Karpas-422 (cell line): ENCODE measurements at regions not wholly inside any gene's neighbourhood (a gene's known extent, or its start where the extent isn't known, plus 50 kb on each side); places are given as distances from the start of the nearest gene placed in this dataset.
"Not testable (repeated sequence)": the region's sequence is repeated elsewhere in the genome, so short reads cannot be mapped to it uniquely, and the experiment has no call there.

Experiments
- DNase-seq: peaks from one replicate; pipeline ENCODE4 v3.0.0-alpha.2; 2015
- H2AFZ ChIP-seq: fragments of 200-600 bp; sonication (generic); 2 replicates; pipeline ENCODE4 v1.6.1; 2014; ENCODE audit warnings: antibody characterized with exemption, low read length, mixed read lengths
- H3K27ac ChIP-seq: fragments of 200-600 bp; sonication (generic); 2 replicates; pipeline ENCODE4 v1.5.1; 2014; ENCODE audit warnings: mild to moderate bottlenecking, low read length, moderate library complexity
- H3K27me3 ChIP-seq: fragments of 200-600 bp; sonication (generic); 2 replicates; pipeline ENCODE4 v1.6.1; 2014; ENCODE audit warnings: low read length, mixed read lengths
- H3K36me3 ChIP-seq: fragments of 200-600 bp; sonication (generic); 2 replicates; pipeline ENCODE4 v1.6.1; 2014; ENCODE audit warnings: low read length, mixed read lengths; ENCODE audit not compliant: insufficient read depth
- H3K4me1 ChIP-seq: fragments of 200-600 bp; sonication (generic); 2 replicates; pipeline ENCODE4 v1.6.1; 2014; ENCODE audit warnings: mild to moderate bottlenecking, low read length, mixed read lengths
- H3K4me2 ChIP-seq: fragments of 200-600 bp; sonication (generic); 2 replicates; pipeline ENCODE4 v1.6.1; 2014; ENCODE audit warnings: low read length, low read depth, mild to moderate bottlenecking; ENCODE audit not compliant: poor library complexity, severe bottlenecking
- H3K4me3 ChIP-seq: fragments of 200-600 bp; sonication (generic); 2 replicates; pipeline ENCODE4 v1.5.1; 2014; ENCODE audit warnings: mild to moderate bottlenecking, antibody characterized with exemption, low read length, mixed read lengths
- H3K79me2 ChIP-seq: fragments of 200-600 bp; sonication (generic); 2 replicates; pipeline ENCODE4 v1.6.1; 2014; ENCODE audit warnings: mild to moderate bottlenecking, low read length, mixed read lengths
- H3K9ac ChIP-seq: fragments of 200-600 bp; sonication (generic); 2 replicates; pipeline ENCODE4 v1.6.0; 2014; ENCODE audit warnings: low read length
- H3K9me2 ChIP-seq: fragments of 200-600 bp; sonication (generic), shearing (Covaris generic); replicated peaks from 2 replicates; pipeline ENCODE4 v1.6.0; 2014; ENCODE audit warnings: mild to moderate bottlenecking, low read length, moderate library complexity; ENCODE audit not compliant: insufficient read depth
- H3K9me3 ChIP-seq: fragments of 300-700, 200-600 bp; sonication (generic); 2 replicates; pipeline ENCODE4 v1.6.1; 2014; ENCODE audit warnings: low read length, mixed read lengths
- H4K20me1 ChIP-seq: fragments of 200-600 bp; sonication (generic); 2 replicates; pipeline ENCODE4 v1.6.1; 2014; ENCODE audit warnings: mild to moderate bottlenecking, antibody characterized with exemption, low read length, low read depth; ENCODE audit not compliant: insufficient read depth

GRCh38 chr2:161063946-161064306 lies 96.3 kb upstream of the TANK start:
- Histone ChIP-seq H2AFZ (peak overlapping the region; percentile 64), H3K27ac (peak overlapping the region; percentile 40; the same call in 1 of the 2 replicates), H4K20me1 (no peaks in the 10 kb centered on the region), H3K4me1 (peaks cover 31% of the 10 kb centered on the region), H3K36me3 (no peaks in the 10 kb centered on the region), H3K4me2 (peak overlapping the region; percentile 39), H3K27me3 (no peaks in the 10 kb centered on the region), H3K4me3 (no peak overlapping the region), H3K79me2 (no peaks in the 10 kb centered on the region), H3K9ac (peak overlapping the region; percentile 11; the same call in 1 of the 2 replicates), H3K9me3 (no peaks in the 10 kb centered on the region), H3K9me2 (no peaks in the 10 kb centered on the region)
- no peak for DNase-seq

- Histone ChIP-seq H3K4me3 (no peak overlapping the region), H3K27me3 (no peaks in the 10 kb centered on the region), H3K36me3 (no peaks in the 10 kb centered on the region), H3K9ac (no peak overlapping the region), H3K4me1 (peaks cover 27% of the 10 kb centered on the region), H4K20me1 (no peaks in the 10 kb centered on the region), H3K27ac (no peak overlapping the region), H3K79me2 (no peaks in the 10 kb centered on the region), H3K9me2 (no peaks in the 10 kb centered on the region), H2AFZ (no peak overlapping the region), H3K9me3 (no peaks in the 10 kb centered on the region), H3K4me2 (no peak overlapping the region)
- no peak for DNase-seq
These were observed 92.3 kb upstream of the TANK start for GRCh38 chr2:161067846-161068350.

- Histone ChIP-seq H3K9ac (no peak overlapping the region), H4K20me1 (no peaks in the 10 kb centered on the region), H3K4me1 (peaks cover 20% of the 10 kb centered on the region), H3K36me3 (no peaks in the 10 kb centered on the region), H3K79me2 (no peaks in the 10 kb centered on the region), H3K4me2 (peak overlapping the region; percentile 23), H3K27ac (no peak overlapping the region), H3K9me2 (no peaks in the 10 kb centered on the region), H3K9me3 (no peaks in the 10 kb centered on the region), H2AFZ (0 out of 2 replicates have a peak overlapping the region, but pooled peaks have one; percentile 25), H3K4me3 (no peak overlapping the region), H3K27me3 (no peaks in the 10 kb centered on the region)
- DNase-seq: no peak
These were observed 91.6 kb upstream of the TANK start for GRCh38 chr2:161068670-161069069.

GRCh38 chr2:161070693-161071479 lies 89.3 kb upstream of the TANK start:
- Histone ChIP-seq H3K9ac (no peak overlapping the region), H3K4me1 (peaks cover 13% of the 10 kb centered on the region), H3K4me2 (no peak overlapping the region), H3K9me3 (no peaks in the 10 kb centered on the region), H3K9me2 (no peaks in the 10 kb centered on the region), H2AFZ (peak overlapping the region; percentile 6; the same call in 1 of the 2 replicates), H3K4me3 (no peak overlapping the region), H3K27ac (no peak overlapping the region), H3K27me3 (no peaks in the 10 kb centered on the region), H4K20me1 (no peaks in the 10 kb centered on the region), H3K36me3 (no peaks in the 10 kb centered on the region), H3K79me2 (no peaks in the 10 kb centered on the region)
- no peak for DNase-seq

- H3K27me3 ChIP-seq, H3K9ac ChIP-seq, H3K79me2 ChIP-seq, H3K9me3 ChIP-seq, H3K4me2 ChIP-seq, H3K9me2 ChIP-seq, H3K36me3 ChIP-seq, H3K27ac ChIP-seq, H2AFZ ChIP-seq, DNase-seq, H4K20me1 ChIP-seq, H3K4me3 ChIP-seq: not testable (repeated sequence)
- peaks cover 13% of the 10 kb centered on the region for H3K4me1 ChIP-seq
These were observed 87.8 kb upstream of the TANK start for GRCh38 chr2:161072436-161072835.

GRCh38 chr2:161075701-161076100 lies 84.5 kb upstream of the TANK start:
- no peak overlapping the region for H3K4me2 ChIP-seq
- H3K9me2 ChIP-seq: 0 out of 2 replicates have a peak, but pooled peaks cover 6% of the 10 kb centered on the region
- H3K9me3 ChIP-seq: no peaks in the 10 kb centered on the region
- H3K9ac ChIP-seq: no peak overlapping the region
- no peaks in the 10 kb centered on the region for H3K36me3 ChIP-seq
- no peaks in the 10 kb centered on the region for H3K79me2 ChIP-seq
- no peak for DNase-seq
- no peak overlapping the region for H2AFZ ChIP-seq
- no peak overlapping the region for H3K27ac ChIP-seq
- H3K4me3 ChIP-seq: no peak overlapping the region
- no peaks in the 10 kb centered on the region for H3K27me3 ChIP-seq
- H4K20me1 ChIP-seq: no peaks in the 10 kb centered on the region
- H3K4me1 ChIP-seq: peaks cover 13% of the 10 kb centered on the region

GRCh38 chr2:161076936-161077335 lies 83.3 kb upstream of the TANK start:
- no peaks in the 10 kb centered on the region for H3K9me3 ChIP-seq
- no peak overlapping the region for H3K9ac ChIP-seq
- no peak for DNase-seq
- H3K27me3 ChIP-seq: no peaks in the 10 kb centered on the region
- H3K9me2 ChIP-seq: 0 out of 2 replicates have a peak, but pooled peaks cover 6% of the 10 kb centered on the region
- no peaks in the 10 kb centered on the region for H3K36me3 ChIP-seq
- H3K4me1 ChIP-seq: peaks cover 13% of the 10 kb centered on the region
- no peaks in the 10 kb centered on the region for H3K79me2 ChIP-seq
- H3K4me3 ChIP-seq: no peak overlapping the region
- no peak overlapping the region for H3K27ac ChIP-seq
- no peak overlapping the region for H3K4me2 ChIP-seq
- no peaks in the 10 kb centered on the region for H4K20me1 ChIP-seq
- H2AFZ ChIP-seq: no peak overlapping the region

GRCh38 chr2:161077367-161078210 lies 82.6 kb upstream of the TANK start:
- Histone ChIP-seq H4K20me1 (no peaks in the 10 kb centered on the region), H3K36me3 (no peaks in the 10 kb centered on the region), H3K79me2 (no peaks in the 10 kb centered on the region), H3K27ac (no peak overlapping the region), H2AFZ (peak overlapping the region; percentile 45; the same call in 1 of the 2 replicates), H3K27me3 (no peaks in the 10 kb centered on the region), H3K9me2 (0 out of 2 replicates have a peak, but pooled peaks cover 6% of the 10 kb centered on the region), H3K4me3 (no peak overlapping the region), H3K4me1 (peaks cover 13% of the 10 kb centered on the region), H3K9ac (no peak overlapping the region), H3K9me3 (no peaks in the 10 kb centered on the region), H3K4me2 (peak overlapping the region; percentile 7)
- DNase-seq: no peak
